ENCODE measurements at regions not wholly inside any gene's neighbourhood (a gene's known extent, or its start where the extent isn't known, plus 50 kb on each side); places are given as distances from the start of the nearest gene placed in this dataset.

GRCh38 chr13:64510747-64511146 lies 2719.4 kb downstream of the PCDH9 start:
- TF ChIP-seq CTCF (conservative IDR thresholded peaks at IDR 0.05; ENCODE audit: control insufficient read depth, insufficient read depth, low read depth, low read length): no peak
- no peak overlapping the region for H3K4me3 ChIP-seq (ENCODE audit: control insufficient read depth, low read depth, low read length)
- no peak for DNase-seq (ENCODE audit: low read depth)

- no peak overlapping the region for H3K4me3 ChIP-seq (ENCODE audit: control insufficient read depth, low read depth, low read length)
- no peak for DNase-seq (ENCODE audit: low read depth)
- no peak for TF ChIP-seq CTCF (conservative IDR thresholded peaks at IDR 0.05; ENCODE audit: control insufficient read depth, insufficient read depth, low read depth, low read length)
These were observed 2723.9 kb downstream of the PCDH9 start for GRCh38 chr13:64506246-64506645.

- no peak overlapping the region for H3K4me3 ChIP-seq (ENCODE audit: control insufficient read depth, low read depth, low read length)
- DNase-seq (ENCODE audit: low read depth): peak; percentile 45
- TF ChIP-seq CTCF (conservative IDR thresholded peaks at IDR 0.05; ENCODE audit: control insufficient read depth, insufficient read depth, low read depth, low read length): no peak
These were observed 2724.7 kb downstream of the PCDH9 start for GRCh38 chr13:64505336-64505910.

GRCh38 chr13:64488731-64489130 lies 2741.4 kb downstream of the PCDH9 start:
- no peak overlapping the region for H3K4me3 ChIP-seq (ENCODE audit: control insufficient read depth, low read depth, low read length)
- TF ChIP-seq CTCF (conservative IDR thresholded peaks at IDR 0.05; ENCODE audit: control insufficient read depth, insufficient read depth, low read depth, low read length): no peak
- no peak for DNase-seq (ENCODE audit: low read depth)

- no peak overlapping the region for H3K4me3 ChIP-seq (ENCODE audit: control insufficient read depth, low read depth, low read length)
- no peak for DNase-seq (ENCODE audit: low read depth)
These were observed 2747.8 kb downstream of the PCDH9 start for GRCh38 chr13:64482373-64482772.

GRCh38 chr13:64480672-64481071 lies 2749.5 kb downstream of the PCDH9 start:
- DNase-seq (ENCODE audit: low read depth): no peak
- H3K4me3 ChIP-seq (ENCODE audit: control insufficient read depth, low read depth, low read length): no peak overlapping the region
- no peak for TF ChIP-seq CTCF (conservative IDR thresholded peaks at IDR 0.05; ENCODE audit: control insufficient read depth, insufficient read depth, low read depth, low read length)

More at GRCh38 chr13:64482373-64482772, 2747.8 kb downstream of the PCDH9 start:
- TF ChIP-seq CTCF (conservative IDR thresholded peaks at IDR 0.05; ENCODE audit: control insufficient read depth, insufficient read depth, low read depth, low read length): no peak

- DNase-seq (ENCODE audit: low read depth): no peak
- H3K4me3 ChIP-seq (ENCODE audit: control insufficient read depth, low read depth, low read length): no peak overlapping the region
- TF ChIP-seq CTCF (conservative IDR thresholded peaks at IDR 0.05; ENCODE audit: control insufficient read depth, insufficient read depth, low read depth, low read length): no peak
These were observed 2749.9 kb downstream of the PCDH9 start for GRCh38 chr13:64480211-64480610.

Measured in fibroblast of mammary gland (primary cell).